Islet of Langerhans (tissue), 1 donor: ENCODE measurements at regions not wholly inside any gene's neighbourhood (a gene's known extent, or its start where the extent isn't known, plus 50 kb on each side); places are given as distances from the start of the nearest gene placed in this dataset.
"Not testable (repeated sequence)": the region's sequence is repeated elsewhere in the genome, so short reads cannot be mapped to it uniquely, and the experiment has no call there.

Source experiments
- FAIRE-seq: peaks from one replicate; lab custom pipeline; 2011; peaks lifted over from hg19 to GRCh38; lab: Jason Lieb, UNC

DNA sequence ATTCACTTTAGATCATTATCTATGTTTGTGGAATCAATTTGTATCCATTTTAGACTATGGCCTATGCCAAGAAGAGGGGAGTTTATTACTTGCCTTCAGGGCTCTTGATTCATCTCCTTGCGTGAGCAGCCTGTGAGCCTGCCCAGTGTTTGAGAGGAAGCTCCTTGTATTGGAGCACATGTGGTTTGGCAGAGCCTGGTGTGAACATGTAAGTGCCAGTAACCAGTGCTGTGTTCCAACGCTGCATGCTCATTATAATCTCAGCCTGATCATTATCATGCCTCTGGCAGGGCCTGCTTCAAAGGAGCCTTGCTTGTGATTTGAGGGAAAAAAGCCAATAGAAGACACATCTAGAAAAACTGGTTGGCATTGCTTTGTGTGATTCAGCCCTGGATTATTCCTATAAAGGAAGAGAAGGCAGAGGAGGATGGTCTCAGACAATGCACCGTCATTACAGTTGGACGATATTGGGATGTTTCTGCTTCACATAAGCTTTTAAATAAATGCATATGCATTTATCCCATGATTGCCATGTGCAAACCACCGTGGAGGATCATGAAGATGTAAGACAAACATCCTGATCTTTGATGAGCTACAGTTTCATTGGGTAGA is 203.4 kb upstream of the AHR start:
- no peak for FAIRE-seq

DNA sequence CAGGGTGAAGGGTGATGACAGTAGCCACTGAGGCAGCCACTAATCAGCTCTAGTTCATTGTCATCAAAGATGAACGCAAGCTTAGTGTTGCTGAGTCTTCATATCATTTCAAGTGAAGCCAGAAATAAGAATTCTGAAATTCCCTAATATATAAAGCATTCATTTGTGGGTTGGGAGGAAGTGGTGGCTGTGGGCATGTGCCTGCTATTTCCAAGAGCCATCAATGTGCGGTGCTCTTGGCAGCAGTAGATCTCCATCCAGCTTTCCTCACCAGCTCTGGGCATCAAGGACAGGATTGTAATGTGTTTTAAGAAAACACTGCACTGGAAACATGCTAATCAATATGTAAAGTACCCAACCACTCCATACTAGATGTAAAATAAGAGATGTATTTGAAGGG is 202.5 kb upstream of the AHR start:
- FAIRE-seq = no peak

DNA sequence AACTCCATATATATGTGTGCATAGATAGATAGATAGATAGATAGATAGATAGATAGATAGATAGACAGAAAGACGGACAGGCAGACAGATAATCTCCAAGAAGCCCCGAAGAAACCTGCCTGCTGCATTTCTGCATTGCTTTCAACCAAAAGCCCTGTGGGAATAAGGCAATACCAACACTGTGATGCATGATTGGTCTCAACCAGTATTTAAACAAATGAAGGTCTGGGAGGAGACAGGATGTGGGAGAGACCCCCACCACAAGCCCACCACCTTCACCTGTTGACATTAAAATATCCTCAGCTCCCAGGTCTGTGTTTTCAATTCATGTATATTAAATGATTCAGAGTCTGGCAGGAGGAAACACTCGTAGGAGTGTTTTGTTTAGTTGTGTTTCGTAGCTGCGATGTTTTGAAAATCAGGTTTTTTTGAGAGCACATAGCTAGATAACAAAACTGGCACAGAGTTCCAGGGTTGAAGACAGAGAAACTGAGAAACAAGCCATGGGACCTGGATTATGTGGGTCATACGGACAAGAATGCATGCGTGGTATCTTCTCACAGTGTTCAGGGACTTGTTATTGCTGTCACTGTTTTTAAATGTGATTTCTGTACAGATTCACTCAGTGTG is 200.7 kb upstream of the AHR start:
- FAIRE-seq = no peak

DNA sequence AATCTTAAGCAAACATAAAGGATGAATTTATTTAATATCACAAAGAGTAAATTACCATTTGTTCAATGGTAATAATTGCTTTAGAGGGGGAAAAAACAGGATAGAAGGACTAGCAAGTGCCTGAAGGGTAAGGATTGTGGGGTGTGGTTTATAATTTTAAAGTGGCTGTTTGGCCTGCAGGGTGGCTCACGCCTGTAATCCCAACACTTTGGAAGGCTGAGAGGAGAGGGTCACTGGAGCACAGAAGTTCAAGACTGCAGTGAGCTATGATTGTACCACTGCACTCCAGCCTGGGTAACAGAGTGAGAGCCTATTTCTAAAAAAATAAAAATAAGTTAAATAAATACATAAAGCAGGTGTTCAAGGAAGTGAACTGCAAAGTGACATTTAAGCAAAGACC is 199.9 kb upstream of the AHR start:
- FAIRE-seq = no peak

DNA sequence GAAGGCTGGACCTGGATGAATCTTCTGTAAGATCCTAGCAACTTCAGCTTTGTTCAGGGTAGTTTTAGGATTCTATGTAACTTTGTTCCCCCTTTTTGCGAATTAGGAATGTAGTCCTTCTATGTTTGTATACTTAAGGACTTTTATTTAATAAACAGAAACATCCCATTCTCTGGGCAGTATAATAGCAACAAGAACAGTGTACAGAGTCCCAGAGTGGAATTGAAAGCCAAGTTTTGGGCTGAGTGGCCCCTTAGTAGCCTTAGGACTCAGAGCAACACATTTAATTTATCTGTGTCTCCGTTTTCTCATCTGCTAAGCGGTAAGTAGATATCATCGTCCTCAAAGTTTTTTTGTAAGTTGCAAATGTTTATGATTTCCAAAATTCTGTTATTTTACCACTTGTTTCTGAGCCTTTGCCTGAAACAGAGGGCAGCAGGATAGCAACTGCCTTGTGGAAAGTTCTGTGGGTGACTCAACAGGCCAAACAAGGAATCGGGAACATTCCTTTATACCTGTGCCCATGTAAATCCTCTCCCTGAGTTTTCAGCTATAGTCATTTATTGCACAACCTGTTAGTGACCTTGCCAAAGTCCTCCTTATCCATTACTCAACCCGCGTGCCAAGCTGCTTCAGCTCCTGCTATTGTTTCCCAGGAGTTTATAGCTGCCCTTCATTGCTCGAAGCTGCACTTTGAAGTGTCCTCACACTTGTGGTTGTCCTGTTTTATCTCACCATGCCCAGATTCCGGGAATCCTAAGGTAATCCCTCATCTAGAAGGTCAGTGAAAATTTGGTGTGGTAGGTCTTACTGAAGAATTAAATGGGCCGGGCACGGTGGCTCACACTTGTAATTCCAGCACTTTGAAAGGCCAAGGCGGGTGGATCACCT is 199.1 kb upstream of the AHR start:
- no peak for FAIRE-seq

DNA sequence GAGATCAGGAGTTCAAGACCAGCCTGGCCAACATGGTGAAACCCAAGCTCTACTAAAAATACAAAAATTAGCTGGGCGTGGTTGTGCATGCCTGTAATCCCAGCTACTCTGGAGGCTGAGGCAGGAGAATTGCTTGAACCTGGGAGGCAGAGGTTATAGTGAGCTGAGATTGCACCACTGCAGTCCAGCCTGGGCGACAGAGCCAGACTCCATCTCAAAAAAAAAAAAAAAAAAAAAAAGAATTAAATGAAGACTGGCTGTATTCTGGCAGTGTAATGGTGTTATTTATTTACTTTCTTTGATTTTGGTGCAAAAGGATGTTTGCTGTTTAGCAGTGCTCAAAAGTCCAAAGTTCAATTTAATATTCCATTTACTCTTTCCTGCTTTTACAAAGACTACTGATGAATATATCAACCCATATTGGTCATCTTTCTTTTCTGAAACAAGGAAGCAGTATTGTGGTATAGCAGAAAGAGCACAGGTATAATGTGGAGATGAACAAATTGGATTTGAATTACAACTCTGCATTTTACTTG is 198.4 kb upstream of the AHR start:
- not testable (repeated sequence) for FAIRE-seq

DNA sequence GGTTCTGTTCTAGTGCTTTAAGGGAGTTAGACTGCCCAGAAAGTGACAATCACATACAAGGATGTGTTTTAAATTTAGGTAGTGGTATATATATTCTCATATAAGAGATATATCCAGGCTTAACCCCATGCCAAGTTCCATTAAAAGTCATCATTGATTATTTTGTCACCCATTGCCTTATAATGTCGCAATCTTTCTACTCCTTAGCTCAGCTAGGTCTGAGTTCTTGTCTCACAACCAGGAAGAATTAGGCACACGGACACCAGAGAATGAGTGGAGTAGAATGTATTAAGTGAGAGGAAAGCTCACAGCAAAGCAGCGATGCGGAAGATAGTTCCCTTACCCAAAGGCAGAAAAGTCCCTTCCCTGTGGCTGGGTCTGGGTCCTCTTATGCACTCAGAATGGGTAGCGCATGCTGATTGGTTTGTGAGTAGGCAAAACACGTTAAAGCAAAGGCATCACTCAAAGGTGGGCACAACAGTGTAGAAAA is 197.2 kb upstream of the AHR start:
- FAIRE-seq = no peak

DNA sequence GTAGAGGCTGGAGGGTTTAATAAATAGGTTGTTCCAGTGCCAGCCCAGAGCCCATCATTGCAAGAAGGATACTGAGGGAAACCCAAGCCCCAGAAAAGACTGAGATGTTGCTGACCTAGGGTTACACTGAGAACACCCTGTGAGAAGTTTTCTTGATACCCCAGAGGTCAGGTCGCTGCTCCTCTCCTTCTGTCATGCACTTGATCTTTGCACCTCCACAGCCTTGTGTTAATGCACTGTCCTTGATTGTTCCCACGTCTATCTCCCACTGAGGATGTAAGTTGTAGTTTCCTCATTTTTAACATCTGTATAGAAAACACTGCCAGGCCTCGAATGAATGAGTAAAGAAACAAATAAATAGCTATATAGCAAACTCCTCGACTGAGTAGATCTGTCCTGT is 195.3 kb upstream of the AHR start:
- no peak for FAIRE-seq

DNA sequence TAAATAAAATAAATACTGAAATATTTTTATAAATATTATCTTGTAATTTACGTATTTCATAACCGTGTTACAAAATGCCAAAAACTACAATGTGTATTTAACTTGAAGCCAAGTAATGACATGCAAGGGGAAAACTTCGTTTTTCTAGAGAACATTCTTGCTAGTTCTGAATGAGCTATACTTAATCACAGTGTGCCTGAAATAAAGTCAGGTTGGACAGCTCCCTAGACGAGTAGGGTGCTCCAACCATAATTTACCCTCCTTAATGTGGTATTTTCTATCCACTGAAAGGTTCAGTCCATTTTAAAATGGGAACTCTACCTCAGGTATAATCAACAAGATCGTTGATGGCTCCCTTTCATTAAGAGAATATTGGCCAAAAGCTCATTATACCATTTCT is 194.5 kb upstream of the AHR start:
- no peak for FAIRE-seq

DNA sequence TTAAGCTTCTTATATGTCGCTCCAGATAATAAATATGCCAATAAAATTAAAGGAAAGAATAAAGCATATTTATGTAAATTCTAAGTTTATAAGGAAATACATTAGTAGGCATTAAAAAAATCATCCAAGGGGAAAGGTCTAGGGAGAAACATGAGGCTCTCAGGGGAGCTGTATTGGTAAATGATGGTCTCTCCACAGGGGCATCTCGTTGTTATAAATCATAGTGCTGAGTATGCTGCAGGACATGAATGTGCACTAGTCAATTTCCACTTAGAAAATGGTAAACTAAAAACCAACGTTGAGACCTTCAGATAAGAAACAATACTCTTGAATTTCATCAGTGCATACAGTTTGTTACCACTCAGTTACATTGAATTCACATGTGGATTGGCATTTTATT is 194.0 kb upstream of the AHR start:
- FAIRE-seq = no peak

DNA sequence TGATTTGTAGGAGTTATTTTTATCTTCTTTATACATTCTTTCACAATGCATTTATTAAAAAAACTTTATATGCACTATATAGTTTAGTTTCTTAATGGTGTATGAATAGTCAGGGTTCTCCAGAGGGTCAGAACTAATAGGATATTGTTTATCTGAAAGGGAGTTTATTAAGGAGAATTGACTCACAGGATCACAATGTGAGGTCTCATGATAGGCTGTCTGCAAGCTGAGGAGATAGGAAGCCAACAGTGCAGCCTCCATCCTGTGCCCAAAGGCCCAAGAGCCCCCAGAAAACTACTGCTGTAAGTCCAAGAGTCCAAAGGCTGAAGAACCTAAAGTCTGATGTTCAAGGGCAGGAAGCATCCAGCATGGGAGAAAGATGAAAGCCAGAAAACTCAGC is 192.8 kb upstream of the AHR start:
- FAIRE-seq = no peak

DNA sequence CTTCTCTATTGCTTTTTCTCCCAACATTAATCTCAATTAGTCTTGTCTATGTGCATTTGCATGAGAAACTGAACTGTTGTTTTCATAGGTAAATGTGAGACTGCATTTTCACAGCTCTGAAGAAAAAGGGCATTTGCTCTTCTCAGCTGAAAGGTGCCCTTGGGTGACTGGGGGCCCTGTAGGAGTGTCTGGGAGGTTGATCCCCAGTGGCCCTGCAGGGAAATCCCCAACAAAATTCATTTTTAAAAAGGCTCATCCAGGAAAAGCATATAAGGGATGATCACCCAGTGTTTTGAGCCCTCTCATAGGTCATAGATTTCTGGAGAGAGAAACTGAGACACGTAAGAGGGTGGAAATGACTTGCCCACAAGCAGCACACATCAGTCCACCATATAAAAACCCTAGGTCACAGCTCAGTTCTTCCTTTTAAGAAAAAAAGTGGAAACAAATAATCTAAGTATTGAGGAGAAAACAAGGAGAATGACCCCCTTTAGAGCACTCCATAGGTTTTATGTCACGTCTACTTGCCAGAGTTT is 190.3 kb upstream of the AHR start:
- FAIRE-seq = no peak

DNA sequence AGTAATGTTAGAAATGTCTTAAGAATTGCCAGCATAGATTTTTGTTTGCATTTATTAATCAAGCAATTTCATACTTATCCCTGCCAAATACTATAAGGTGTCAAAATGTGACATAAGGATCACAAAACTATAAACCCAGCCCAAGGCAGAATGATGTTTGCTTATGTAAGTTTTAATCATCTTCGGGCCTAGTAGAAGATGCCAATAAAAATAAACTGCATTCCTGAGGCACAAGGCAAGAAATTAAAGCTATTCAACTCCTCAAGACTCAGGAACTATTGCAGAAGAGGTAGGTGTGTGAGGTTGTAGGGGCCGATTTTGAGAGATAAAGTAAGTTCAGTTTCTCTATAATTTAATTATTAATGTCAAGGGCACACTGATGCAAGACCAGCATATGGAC is 189.4 kb upstream of the AHR start:
- no peak for FAIRE-seq

DNA sequence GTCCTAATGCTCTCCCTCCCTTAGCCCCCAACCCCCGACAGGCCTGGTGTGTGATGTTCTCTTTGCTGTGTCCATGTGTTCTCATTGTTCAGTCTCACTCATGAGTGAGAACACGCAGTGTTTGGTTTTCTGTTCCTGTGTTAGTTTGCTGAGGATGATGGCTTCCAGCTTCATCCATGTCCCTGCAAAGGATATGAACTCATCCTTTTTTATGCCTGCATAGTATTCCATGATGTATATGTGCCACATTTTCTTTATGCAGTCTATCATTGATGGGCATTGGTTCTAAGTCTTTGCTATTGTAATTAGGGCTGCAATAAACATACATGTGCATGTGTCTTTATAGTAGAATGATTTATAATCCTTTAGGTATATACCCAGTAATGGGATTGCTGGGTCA is 184.7 kb upstream of the AHR start:
- FAIRE-seq = not testable (repeated sequence)

DNA sequence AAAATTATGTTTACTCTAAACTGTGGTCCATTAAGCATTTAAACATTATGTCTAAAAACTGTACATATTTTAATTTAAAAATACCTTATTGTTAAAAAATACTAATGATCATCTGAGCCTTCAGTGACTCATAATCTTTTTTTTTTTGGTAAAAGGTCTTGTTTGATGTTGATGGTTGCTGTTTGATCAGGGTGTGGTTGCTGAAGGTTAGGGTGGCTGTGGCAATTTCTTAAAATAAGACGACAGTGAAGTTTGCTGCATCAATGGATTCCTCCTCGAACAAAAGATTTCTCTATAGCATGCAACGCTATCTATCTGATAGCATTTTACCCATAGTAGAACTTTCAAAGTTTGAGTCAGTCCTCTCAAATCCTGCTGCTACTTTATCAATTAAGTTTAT is 180.0 kb upstream of the AHR start:
- no peak for FAIRE-seq

DNA sequence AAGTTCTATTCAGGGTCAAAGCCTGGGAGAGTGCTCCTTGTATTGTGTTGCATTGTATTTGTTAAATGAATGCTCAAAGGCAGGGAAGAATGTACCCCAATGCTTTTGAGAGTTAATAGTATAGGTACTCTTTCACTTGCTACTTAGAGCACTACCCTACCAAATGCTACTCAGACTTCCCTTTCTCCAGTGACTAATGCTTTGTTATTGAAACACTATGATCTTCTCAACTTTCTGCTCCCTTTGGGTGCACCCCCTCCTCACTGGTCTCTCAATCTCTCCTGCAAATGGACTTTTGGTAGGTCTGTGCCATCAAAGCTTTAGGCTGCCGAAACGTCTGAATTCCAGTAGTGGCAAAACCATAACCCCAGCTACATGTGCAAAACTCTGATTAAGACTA is 177.7 kb upstream of the AHR start:
- no peak for FAIRE-seq

DNA sequence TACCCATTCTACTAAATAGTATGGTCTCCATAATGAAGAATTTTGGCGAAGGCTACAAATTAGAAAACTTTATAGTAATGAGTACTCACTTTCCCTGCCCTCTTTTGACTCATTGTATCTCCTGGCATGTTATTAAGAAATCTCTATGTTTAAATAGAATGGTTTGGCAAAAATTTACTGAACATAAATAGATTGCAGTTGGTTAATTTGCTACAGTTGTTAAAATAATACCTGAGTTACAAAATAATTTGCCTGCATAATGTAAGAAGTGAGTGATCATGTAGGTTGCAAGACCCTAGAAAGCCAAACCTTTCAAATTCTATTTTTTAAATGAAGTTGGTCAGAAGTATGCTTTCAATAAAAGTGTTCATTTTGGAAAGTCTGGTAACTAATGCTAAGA is 176.8 kb upstream of the AHR start:
- no peak for FAIRE-seq

DNA sequence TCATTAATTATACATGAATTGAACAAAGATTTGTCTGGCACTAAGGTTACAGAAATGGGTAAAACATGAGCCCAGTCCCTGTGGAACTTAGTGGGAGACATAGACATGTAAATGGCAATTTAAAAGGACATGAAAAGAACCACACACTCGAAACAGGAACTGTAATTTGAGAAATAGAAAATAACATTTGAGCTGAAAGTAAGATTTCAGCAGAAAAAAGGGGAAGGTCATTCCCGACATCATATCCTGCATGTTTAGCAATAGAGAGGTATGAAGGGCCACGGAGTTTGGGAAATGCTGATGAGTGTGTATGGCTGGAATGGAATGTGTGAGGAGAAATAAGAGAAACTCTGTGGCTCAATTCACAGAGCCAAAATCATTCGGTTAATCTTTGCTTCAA is 175.4 kb upstream of the AHR start:
- no peak for FAIRE-seq

DNA sequence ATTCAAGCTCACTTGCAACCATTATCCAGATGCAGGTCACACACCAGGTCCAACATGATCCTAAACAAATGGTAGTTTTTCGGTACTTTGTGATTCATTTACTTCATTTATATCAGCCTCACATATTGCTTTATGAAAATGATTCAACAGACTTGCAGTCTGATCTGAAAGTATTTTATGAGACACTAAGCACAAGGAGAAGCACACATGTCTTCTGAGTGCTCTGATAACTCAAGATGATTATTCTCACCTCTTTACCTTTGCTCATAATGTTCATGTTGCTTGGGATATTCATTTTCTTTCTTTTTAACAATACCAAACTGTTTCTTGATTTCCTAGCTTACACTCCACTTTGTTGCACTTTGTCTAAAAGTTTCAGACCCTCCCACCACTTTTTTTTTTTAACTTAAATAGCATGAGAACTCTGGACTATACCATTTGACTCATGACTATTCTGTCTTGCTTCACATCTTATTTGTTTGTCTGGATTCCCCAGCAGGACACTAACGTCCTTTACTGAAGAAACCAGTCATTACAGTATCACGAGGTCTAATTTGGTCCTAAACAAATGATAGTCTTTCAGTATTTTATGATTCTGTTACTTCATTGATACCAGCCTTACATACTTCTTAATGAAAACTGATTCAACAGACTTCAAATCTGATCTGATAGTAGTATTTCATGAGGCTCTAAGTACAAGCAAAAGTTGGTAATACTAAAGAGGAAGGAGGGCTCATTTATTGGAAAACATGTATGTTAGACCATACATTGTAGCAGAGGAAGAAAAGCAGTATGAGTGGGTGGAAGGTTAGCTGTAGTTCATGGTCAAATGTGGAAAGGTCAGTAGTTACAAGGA is 171.8 kb upstream of the AHR start:
- FAIRE-seq = no peak

DNA sequence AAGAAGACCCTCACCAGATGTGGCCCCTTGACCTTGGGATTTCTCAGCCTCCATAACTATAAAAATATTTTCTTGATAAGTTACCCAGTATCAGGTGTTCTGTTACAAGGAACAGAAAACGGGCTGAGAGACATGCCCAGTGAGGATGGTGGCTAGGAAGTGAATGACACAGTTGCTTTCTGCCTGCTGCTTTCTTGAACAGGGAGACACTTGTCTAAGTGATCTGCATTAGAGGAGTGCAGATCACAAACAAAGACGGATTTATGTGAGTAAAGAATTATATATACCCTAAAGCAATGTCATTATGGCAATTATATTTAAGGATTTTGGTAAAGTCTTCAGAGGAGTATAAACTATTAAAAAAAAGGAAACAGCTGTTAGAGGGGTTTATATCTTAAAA is 169.2 kb upstream of the AHR start:
- no peak for FAIRE-seq

DNA sequence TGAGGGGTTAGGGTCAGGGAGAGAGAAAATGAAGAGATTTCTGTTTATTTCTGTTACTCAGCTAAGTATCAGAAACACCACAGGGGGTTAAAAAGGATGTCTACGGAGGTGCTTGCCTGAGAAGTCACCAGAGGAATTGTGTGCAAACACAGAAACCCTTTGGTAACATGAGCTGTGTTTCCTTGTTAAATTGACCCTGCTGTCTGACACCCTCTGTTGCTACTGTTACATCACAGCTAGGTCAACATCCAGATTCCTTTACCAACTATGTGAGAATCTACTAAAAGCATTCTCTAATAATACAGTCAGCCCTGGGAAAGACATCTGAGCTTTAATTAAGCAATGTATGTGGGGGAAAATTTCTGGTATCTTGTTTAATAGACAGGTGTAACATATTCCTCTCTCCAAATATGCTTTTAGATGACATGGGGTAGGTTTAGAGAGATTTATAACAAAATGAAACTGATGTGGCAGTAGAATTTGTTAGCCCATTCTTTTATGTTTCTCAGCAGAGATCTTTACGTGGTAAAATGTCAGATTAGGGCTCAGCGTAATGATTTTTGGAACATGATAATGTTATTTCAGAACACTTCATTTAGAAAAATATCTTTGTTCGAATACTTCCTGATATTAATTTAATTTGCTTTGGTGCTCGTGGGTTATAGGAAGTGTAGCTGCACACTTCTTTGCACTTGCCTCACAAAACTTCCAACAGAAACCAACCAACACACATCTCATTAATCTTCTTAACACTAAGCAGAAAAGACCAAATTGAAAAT is 168.0 kb upstream of the AHR start:
- no peak for FAIRE-seq
